Activated CD8-positive, alpha-beta memory T cell treated with anti-CD3 and anti-CD28 coated beads, Interleukin-2, amount 50 U/mL, for 48 hours (primary cell): ENCODE measurements at regions not wholly inside any gene's neighbourhood (a gene's known extent, or its start where the extent isn't known, plus 50 kb on each side); places are given as distances from the start of the nearest gene placed in this dataset.
"Not testable (repeated sequence)": the region's sequence is repeated elsewhere in the genome, so short reads cannot be mapped to it uniquely, and the experiment has no call there.

Experiments used
- DNase-seq: peaks from one replicate; pipeline ENCODE4 v3.0.0-alpha.2; 2020

DNA sequence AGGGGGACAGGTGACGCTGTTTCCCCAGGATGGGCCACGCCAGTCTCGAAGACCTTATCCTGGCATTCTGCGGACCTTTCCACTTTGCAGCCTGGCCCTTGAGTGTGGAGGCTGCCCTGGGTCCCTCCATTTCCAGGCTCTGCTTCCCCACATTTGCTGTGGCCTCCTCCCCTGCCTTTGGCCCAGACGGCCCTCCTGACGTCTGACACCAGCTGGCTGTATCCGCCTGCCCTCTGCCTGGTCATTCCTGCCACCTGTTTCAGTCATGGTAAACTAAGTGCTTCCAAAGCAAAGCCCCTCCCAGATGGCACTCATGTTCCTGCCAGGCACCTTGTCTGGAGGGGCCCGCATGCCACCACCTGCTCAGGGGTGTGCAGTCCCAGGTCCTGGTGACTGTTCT lies 95.1 kb downstream of the ASB1 start:
- no peak for DNase-seq

DNA sequence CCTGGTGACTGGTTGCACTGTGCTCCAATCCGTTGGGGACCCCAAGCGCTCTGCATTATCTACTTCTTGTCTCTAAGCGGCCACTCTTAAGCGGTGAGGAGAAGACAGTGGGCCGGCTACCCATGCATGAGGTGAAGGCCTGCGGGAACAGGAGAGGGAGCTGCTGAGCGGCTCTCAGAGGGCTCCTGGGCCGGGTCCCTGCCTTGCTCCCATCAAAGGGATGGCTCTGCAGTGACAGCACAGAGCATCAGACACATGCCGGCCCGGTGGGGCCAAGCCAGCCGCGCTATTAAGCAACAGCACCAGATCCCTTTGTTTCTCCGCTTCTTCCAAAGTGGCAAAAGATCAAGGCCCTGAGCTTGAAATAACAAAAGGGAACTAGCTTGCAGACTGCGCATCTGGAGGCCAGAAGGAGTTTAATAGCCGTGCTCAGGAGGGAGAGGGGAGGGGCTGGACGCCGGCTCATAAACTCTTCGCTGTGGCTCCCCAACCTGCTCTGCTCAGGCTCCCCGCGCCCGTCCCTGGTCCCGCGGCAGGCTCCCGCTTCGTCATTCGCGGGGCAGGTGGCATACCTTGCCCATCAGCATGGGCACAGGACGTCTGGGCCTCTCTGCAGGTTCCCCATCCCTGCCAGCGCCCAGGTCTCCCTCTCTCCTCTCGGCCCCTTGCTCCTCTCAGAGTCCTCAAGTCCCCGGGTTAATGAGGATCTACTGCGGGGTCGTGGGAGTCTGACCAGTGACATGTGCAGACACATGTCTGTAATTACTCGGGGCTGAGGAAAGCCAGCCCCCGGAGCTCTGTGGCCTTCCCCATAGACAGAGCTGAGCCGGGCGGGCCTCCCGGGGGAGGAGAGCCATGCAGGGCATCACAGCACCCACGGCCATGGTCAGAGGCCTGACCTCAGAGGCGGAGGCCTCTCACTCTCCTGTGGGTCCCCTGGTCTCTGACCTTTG lies 96.7 kb downstream of the ASB1 start:
- no peak for DNase-seq

DNA sequence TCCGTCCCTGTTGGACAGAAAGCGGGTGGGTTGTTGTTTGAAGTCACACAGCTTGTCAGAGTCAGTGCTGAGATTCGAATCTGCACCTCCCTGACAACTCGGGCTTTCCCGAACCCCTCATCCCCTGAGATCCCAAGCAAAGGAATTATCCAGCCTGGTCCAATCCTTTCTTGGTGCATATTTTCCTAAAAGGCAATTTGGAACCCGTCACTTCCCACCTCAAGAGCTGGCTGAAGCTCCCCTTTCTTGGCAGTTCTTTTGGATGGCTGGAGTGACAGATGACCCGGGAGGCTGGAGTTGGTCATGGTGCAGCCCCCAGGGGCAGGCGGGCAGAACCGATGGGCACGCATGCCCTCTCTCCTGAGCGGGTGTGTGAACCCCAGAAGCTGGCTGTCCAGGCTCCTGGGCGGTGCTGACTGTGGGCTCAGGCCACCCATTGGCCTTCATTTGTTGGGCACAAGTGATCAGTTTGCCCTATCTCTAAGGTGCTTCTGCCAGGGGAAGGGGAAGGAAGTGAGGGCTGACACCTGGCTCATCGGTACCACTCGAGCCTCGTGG lies 97.8 kb downstream of the ASB1 start:
- no peak for DNase-seq

- no peak for DNase-seq
Observed at GRCh38 chr2:238525990-238526389, 99.3 kb downstream of the ASB1 start.

DNA sequence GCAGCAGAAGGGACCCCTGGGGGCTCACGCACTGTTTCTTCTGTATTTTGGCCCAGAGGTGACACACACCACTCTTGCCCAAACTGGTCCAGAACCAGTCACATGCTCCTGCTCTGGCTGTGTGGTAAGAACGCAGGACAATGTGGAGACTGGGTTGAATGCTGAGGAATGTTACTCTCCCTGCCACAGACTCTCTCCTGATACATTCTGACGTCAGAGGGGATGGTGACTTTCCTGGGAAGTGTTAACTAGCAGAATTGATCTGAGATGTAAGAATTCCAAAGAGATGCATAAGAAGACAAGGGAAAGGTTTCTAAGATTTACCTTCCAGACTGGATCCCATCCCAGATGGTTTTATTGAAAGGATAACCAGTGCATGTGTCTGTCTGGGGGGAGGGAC lies 100.8 kb downstream of the ASB1 start:
- no peak for DNase-seq

DNA sequence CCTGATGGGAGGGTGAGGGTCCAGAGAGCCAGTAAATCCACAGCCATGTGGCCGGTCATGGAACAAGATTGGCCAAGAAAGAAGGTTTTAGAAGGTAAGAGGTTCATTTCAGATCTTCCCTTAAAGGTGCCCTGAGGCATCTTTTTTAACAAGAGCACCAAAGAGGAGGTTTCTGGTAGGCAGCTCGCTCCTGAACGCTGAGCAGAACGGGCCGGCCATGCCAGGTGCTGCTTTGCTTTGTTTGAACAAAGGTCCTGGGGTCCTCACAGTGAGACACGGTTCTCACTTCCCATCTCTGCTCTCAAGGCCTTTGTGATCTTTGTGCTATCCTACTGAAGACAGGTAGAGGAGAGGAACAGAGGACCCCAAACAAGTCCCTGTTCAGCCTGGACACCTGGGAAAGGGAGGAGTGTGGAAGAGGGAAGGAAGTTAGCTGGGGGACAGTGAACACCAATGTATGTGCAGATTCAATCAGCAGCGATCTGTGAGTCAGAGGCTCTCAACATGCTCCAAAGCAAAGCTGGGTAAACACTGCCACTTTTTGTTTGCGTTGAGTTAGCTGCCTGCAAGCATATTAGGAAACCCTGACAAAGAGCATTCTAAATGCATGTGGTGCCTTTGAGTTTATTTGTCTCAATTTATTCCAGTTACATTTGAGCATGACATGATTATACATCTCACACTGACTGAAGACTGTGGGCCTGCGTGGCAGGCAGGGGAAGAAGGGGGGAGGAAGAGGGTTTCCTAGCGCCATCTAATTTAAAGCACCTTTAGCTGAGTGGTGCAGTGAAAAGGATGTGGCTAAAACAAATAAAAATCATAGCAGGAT lies 102.4 kb downstream of the ASB1 start:
- DNase-seq, result no peak

- DNase-seq, result not testable (repeated sequence)
Observed at GRCh38 chr2:238531017-238531645, 104.4 kb downstream of the ASB1 start.

GRCh38 chr2:238543732-238544131 lies 117.0 kb downstream of the ASB1 start:
- not testable (repeated sequence) for DNase-seq

DNA sequence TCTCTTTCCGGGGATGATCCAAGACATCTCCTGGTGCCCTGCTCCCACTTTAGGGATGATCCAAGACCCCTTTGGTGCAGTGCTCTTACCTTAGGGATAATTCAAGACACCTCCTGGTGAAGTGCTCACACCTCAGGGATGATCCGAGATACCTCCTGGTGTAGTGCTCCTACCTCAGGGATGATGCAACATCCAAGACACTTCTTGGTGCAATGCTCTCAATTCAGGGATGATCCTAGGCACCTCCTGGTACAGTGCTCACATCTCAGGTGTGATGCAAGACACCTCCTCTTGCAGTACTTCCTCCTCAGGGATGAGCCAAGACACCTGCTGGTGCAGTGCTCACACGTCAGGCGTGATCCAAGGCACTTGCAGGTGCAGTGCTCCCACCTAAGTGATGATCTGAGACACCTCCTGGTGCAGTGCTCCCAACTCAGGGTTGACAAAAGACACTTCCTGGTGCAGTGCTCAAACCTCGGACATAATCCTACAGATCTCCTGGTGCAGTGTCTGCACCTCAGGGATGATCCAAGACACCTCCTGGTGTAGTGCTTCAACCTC lies 122.3 kb downstream of the ASB1 start:
- no peak for DNase-seq

- no peak for DNase-seq
Observed at GRCh38 chr2:238549866-238550265, 123.1 kb downstream of the ASB1 start.

- DNase-seq, result no peak
Observed at GRCh38 chr2:238551091-238551490, 124.4 kb downstream of the ASB1 start.

- DNase-seq, result no peak
Observed at GRCh38 chr2:238552226-238552625, 125.5 kb downstream of the ASB1 start.

- DNase-seq, result no peak
Observed at GRCh38 chr2:238553159-238553558, 126.4 kb downstream of the ASB1 start.

GRCh38 chr2:238554468-238555315 lies 128.0 kb downstream of the ASB1 start:
- no peak for DNase-seq

- no peak for DNase-seq
Observed at GRCh38 chr2:238555786-238556542, 129.2 kb downstream of the ASB1 start.

GRCh38 chr2:238557431-238557830 lies 130.7 kb downstream of the ASB1 start:
- no peak for DNase-seq

DNA sequence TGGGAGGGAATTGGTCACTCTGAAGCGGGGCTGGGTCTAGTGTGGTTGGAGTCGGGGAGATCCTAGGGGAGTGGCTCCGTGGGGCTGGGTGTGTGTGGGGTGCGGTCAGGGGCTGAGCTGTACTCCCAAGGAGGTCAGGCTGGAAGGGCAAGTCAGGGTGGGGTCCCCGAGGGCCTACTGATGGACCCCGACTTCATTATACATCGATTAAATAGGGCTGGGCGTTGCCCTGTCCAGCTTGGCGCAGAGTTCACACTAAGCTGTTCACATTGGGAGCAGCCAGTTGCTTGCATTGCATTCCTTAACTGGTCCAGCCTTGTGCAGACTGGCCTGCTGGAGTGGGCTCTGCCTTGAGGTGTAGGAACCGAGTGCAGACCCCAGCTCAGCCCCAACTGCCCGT lies 131.2 kb downstream of the ASB1 start:
- no peak for DNase-seq

DNA sequence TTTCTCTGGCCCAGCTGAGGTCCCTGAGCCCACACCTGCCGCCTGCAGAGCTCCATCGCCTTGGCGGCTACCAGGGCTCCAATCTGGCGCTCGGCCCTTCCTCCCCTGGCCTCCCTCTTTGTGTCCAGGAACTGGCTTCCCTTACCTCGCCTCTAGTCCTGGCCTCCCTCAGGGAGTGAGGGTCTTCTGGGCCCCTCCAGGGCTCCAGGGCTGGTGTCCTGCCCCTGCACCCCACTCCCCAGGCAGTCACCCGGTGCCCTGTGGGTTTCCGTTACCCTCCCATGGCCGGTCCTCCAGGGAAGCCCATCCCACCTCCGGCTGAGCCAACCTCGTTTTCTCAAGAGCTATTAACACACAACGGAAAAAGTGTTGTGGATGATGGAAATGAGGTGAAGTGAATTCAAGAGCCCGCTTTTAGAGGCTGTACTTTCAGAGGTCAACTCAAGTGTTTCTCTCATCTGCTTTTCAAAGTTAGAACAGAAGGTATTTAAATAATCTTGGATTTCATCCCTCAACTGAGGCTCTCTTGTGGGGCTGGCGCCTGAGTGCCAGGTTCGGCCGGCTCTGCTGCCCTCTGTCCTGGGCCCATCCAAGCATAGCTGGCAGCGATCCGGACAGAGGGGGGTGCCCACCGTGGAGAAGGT lies 131.9 kb downstream of the ASB1 start:
- no peak for DNase-seq

DNA sequence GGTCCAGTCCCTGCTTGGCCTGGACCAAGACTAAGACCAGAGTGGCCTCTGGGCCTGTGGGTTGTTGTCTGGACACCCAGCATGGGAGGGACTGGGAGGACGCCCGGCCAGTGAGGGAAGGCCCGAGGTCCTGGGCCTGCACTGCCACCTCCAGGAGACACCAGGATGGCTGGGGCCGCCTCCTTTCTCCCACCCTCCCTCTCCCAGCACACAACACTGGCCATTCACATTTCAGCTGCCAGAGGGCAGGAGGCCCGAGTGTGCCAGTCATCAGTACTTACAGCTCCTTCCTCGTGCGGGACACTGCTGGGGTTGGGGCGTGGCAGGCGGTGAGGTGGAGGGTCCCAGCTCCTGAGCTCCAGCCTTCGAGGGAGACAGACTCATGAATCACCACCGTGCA lies 133.5 kb downstream of the ASB1 start:
- no peak for DNase-seq

- DNase-seq, result no peak
Observed at GRCh38 chr2:238561230-238561629, 134.5 kb downstream of the ASB1 start.
